AG04450 (cell line): ENCODE measurements at regions not wholly inside any gene's neighbourhood (a gene's known extent, or its start where the extent isn't known, plus 50 kb on each side); places are given as distances from the start of the nearest gene placed in this dataset.

Source experiments
- CTCF ChIA-PET: fragments of 300-600, 350-600 bp; formaldehyde crosslinking; extraction: SDS; loops from one replicate; lab custom pipeline; 2022; ENCODE audit warnings: antibody characterized with exemption, inconsistent platforms; lab: Charles Lee
- POLR2A ChIA-PET: fragments of 350-600 bp; formaldehyde crosslinking; extraction: SDS; loops from one replicate; lab custom pipeline; 2021; ENCODE audit warnings: antibody characterized with exemption, inconsistent platforms; lab: Yijun Ruan, JAX
- DNase-seq: peaks from one replicate; pipeline ENCODE4 v3.0.0-alpha.2; 2011; ENCODE audit warnings: low read depth, low spot score
- H3K27ac ChIP-seq: one replicate; pipeline ENCODE4 v1.5.1; 2012; ENCODE audit warnings: low read depth, low read length, control low read depth
- H3K27me3 ChIP-seq: one replicate; pipeline ENCODE4 v1.6.0; 2012; ENCODE audit warnings: low read length; ENCODE audit not compliant: control insufficient read depth, insufficient read depth
- H3K4me3 ChIP-seq: 2 replicates; pipeline ENCODE4 v1.5.1; 2011; ENCODE audit warnings: mild to moderate bottlenecking, low read depth, low read length, control low read depth
- H3K9me3 ChIP-seq: 2 replicates; pipeline ENCODE4 v1.5.1; 2012; ENCODE audit warnings: low read length; ENCODE audit not compliant: control insufficient read depth, insufficient read depth
- TF ChIP-seq, protein P1 (sequence below): IDR thresholded peaks from 2 replicates; pipeline ENCODE4 v1.5.1; 2011; ENCODE audit warnings: low read depth, low read length, control low read depth, inconsistent platforms

DNA sequence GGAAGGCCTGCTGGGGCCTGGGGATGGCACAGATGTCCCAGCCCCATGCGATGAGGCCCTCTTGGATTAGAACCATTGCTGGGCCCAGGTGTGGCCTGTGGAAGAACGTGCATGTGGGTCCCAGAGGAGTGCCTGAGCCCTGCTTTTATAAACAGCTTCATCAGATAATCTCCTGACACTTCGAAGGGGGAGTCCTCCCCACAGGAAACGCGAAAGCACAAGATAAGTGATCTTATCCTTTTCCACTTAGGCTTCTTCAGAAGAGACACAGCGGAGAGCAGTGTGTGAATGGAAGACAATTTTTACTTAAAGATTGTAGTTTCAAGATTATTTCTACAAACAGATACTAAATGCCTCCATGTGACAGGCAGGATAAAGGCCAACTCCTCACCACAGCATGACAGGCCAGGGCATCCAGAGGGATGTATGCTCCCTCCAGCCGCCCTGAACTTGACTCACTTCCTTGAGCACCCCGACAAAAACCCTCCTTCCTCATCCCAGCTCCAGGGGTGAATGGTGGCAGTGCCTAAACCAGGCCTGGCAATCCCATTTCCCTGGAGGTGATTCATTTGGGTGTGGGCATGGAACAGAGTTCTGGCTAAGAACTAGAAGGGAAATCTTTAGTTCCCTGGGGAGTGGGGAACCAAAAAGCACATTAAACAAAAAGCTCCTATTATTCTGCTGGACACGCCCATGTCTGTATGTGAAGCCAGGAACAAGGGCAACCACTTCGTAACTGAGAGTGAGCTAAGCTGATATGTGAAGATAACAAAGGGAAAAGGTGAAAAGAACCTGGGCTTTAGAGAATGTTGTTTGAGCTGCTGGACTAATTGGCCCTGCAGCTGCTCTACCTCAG is 56.2 kb upstream of the TMEM163 start:
- TF ChIP-seq, protein P1, sequence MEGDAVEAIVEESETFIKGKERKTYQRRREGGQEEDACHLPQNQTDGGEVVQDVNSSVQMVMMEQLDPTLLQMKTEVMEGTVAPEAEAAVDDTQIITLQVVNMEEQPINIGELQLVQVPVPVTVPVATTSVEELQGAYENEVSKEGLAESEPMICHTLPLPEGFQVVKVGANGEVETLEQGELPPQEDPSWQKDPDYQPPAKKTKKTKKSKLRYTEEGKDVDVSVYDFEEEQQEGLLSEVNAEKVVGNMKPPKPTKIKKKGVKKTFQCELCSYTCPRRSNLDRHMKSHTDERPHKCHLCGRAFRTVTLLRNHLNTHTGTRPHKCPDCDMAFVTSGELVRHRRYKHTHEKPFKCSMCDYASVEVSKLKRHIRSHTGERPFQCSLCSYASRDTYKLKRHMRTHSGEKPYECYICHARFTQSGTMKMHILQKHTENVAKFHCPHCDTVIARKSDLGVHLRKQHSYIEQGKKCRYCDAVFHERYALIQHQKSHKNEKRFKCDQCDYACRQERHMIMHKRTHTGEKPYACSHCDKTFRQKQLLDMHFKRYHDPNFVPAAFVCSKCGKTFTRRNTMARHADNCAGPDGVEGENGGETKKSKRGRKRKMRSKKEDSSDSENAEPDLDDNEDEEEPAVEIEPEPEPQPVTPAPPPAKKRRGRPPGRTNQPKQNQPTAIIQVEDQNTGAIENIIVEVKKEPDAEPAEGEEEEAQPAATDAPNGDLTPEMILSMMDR: no peak
- Histone ChIP-seq H3K4me3 (no peak overlapping the region), H3K27me3 (no peaks in the 10 kb centered on the region), H3K9me3 (no peaks in the 10 kb centered on the region), H3K27ac (no peak overlapping the region)
- POLR2A ChIA-PET: no interaction called here
- DNase-seq: no peak
- CTCF ChIA-PET: no interaction called here

DNA sequence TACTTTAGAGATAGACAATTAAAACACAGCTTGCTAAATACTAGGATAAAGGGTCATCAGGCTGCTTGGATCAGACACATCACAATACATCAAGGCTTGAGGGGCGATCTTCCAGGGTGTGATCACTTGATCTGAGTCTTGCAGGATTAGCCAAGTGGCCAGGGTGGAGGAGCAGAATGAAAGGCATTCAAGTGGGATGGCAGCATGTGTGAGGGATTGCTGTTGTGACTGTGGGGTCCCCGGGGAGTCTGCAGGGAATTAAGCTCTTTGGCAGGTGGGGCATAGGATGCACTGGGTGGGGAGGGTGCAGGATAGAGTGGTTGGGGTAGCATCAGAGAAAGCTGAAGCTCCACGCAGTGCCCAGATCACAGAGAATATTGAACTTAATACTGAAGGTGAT is 58.0 kb upstream of the TMEM163 start:
- H3K4me3 ChIP-seq: no peak overlapping the region
- no peaks in the 10 kb centered on the region for H3K27me3 ChIP-seq
- no peaks in the 10 kb centered on the region for H3K9me3 ChIP-seq
- TF ChIP-seq, protein P1: no peak
- no peak for DNase-seq
- POLR2A ChIA-PET: no interaction called here
- no peak overlapping the region for H3K27ac ChIP-seq
- CTCF ChIA-PET: no interaction called here

DNA sequence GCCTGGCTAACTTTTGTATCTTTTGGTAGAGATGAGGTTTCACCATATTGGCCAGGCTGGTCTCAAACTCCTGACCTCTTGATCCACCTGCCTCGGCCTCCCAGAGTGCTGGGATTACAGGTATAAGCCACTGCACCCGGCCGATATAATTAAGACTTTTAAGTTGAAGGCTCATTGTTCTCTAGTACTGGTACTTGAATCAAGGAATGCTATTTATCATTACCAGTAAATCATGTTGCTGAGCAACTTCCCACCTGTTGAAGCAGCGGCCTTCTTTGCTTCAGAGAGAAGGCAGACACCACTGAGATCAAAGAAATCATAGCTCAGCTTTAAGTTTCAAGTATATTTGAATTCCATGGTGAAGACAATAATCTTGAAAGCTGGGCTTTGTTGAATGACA is 58.8 kb upstream of the TMEM163 start:
- TF ChIP-seq, protein P1: no peak
- no peak for DNase-seq
- POLR2A ChIA-PET: no interaction called here
- Histone ChIP-seq H3K4me3 (no peak overlapping the region), H3K27me3 (peaks cover 1% of the 10 kb centered on the region), H3K9me3 (no peaks in the 10 kb centered on the region), H3K27ac (no peak overlapping the region)
- CTCF ChIA-PET: no interaction called here

DNA sequence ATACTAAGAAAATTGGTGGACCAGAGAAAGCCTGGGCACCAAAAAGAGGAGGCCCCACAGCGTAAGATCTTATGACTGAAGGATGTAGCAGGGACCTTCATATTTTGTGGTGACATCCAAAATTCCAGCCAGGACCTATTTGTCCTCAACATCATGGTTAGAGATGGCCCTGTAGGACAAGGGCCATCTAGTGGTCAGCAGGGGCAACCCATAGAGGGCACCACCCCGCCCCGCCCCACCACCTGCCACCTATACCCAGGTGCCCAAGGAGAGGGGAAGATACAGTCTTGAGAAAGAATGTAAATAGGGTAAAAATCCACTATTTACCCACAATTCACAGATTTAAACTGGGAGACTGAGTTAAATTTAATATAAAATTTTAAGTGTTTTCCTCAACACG is 59.6 kb upstream of the TMEM163 start:
- TF ChIP-seq, protein P1: no peak
- DNase-seq: no peak
- H3K27ac ChIP-seq: no peak overlapping the region
- H3K27me3 ChIP-seq: peaks cover 2% of the 10 kb centered on the region
- no peaks in the 10 kb centered on the region for H3K9me3 ChIP-seq
- ChIA-PET POLR2A (no interaction called here), CTCF (no interaction called here)
- H3K4me3 ChIP-seq: no peak overlapping the region

DNA sequence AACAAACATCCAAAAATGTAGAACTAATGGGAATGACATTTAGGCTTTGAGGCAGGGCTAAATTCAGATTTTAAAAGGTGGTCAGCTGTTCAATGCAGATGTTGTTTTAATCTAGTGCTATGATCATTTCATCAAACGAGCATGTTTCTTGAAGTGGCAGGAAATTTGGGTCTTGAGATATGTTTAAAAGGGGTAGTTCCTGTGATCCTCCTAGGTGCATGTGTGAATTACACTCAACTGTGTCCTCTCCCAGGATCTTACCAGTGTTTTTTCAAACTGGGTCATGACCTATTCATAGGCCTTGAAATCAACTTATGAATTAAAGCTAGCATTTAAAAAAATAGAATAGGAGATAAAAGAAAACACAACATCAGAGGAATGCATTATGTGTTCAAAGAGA is 57.4 kb upstream of the ACMSD start:
- TF ChIP-seq, protein P1: no peak
- Histone ChIP-seq H3K9me3 (no peaks in the 10 kb centered on the region), H3K27ac (no peak overlapping the region), H3K27me3 (peaks cover 2% of the 10 kb centered on the region), H3K4me3 (no peak overlapping the region)
- ChIA-PET CTCF (no interaction called here), POLR2A (no interaction called here)
- no peak for DNase-seq
